ENCODE measurements at regions not wholly inside any gene's neighbourhood (a gene's known extent, or its start where the extent isn't known, plus 50 kb on each side); places are given as distances from the start of the nearest gene placed in this dataset.

- TF ChIP-seq CTCF (IDR thresholded peaks at IDR 0.05; ENCODE audit: insufficient read depth, low read length): no peak
- TF ChIP-seq GABPA (IDR thresholded peaks at IDR 0.05; ENCODE audit: low read depth): no peak
- no peak for TF ChIP-seq POLR2AphosphoS5 (IDR thresholded peaks at IDR 0.05; ENCODE audit: low read depth)
Measured at GRCh38 chr14:98594156-98594555, 677.8 kb downstream of the BCL11B start.
